C1 segment of cervical spinal cord (tissue), 14 donors: ENCODE measurements at regions not wholly inside any gene's neighbourhood (a gene's known extent, or its start where the extent isn't known, plus 50 kb on each side); places are given as distances from the start of the nearest gene placed in this dataset.

Experiments used
- DNase-seq, 14 donors: peaks; one replicate each; lab custom pipeline; 2025; lab: John Stamatoyannopoulos, UW

- no peak for DNase-seq
Observed at GRCh38 chr4:186886759-186887158, 163.1 kb upstream of the FAT1 start.

GRCh38 chr4:186887291-186887700, 163.6 kb upstream of the FAT1 start:
- DNase-seq: no peak

- no peak for DNase-seq
Observed at GRCh38 chr4:186887752-186888151, 164.1 kb upstream of the FAT1 start.

GRCh38 chr4:186889876-186890643, 166.4 kb upstream of the FAT1 start:
- DNase-seq: no peak

GRCh38 chr4:186891859-186892486, 168.3 kb upstream of the FAT1 start:
- no peak for DNase-seq

GRCh38 chr4:186898367-186898766, 174.7 kb upstream of the FAT1 start:
- DNase-seq: no peak

GRCh38 chr4:186900232-186900900, 176.7 kb upstream of the FAT1 start:
- DNase-seq: no peak

- DNase-seq: no peak
Observed at GRCh38 chr4:186900984-186901383, 177.3 kb upstream of the FAT1 start.

GRCh38 chr4:186901850-186902249, 178.2 kb upstream of the FAT1 start:
- no peak for DNase-seq

- no peak for DNase-seq
Observed at GRCh38 chr4:186902361-186902760, 178.7 kb upstream of the FAT1 start.

GRCh38 chr4:186904101-186904500, 180.4 kb upstream of the FAT1 start:
- no peak for DNase-seq

- DNase-seq: no peak
Observed at GRCh38 chr4:186906722-186907121, 183.1 kb upstream of the FAT1 start.

- DNase-seq: no peak
Observed at GRCh38 chr4:186910385-186910784, 186.7 kb upstream of the FAT1 start.

- no peak for DNase-seq
Observed at GRCh38 chr4:186912606-186913005, 188.9 kb upstream of the FAT1 start.

- DNase-seq: no peak
Observed at GRCh38 chr4:186915816-186916215, 192.2 kb upstream of the FAT1 start.

- no peak for DNase-seq
Observed at GRCh38 chr4:186917136-186917535, 193.5 kb upstream of the FAT1 start.

GRCh38 chr4:186918466-186918865, 194.8 kb upstream of the FAT1 start:
- DNase-seq: no peak

- no peak for DNase-seq
Observed at GRCh38 chr4:186919340-186919739, 195.7 kb upstream of the FAT1 start.

- DNase-seq: no peak
Observed at GRCh38 chr4:186920483-186920882, 196.8 kb upstream of the FAT1 start.

- no peak for DNase-seq
Observed at GRCh38 chr4:186920992-186921391, 197.3 kb upstream of the FAT1 start.

- no peak for DNase-seq
Observed at GRCh38 chr4:186924723-186925122, 201.1 kb upstream of the FAT1 start.

GRCh38 chr4:186927624-186928023, 204.0 kb upstream of the FAT1 start:
- no peak for DNase-seq

GRCh38 chr4:186930024-186930423, 206.4 kb upstream of the FAT1 start:
- DNase-seq: no peak
